D721Med (cell line): ENCODE measurements at regions not wholly inside any gene's neighbourhood (a gene's known extent, or its start where the extent isn't known, plus 50 kb on each side); places are given as distances from the start of the nearest gene placed in this dataset.

Source experiments
- DNase-seq: peaks from one replicate; pipeline ENCODE4 v3.0.0; 2011; ENCODE audit warnings: low spot score; ENCODE audit not compliant: insufficient read length
- FAIRE-seq: peaks from 2 replicates; lab custom pipeline; 2011; peaks lifted over from hg19 to GRCh38; lab: Jason Lieb, UNC
- TF ChIP-seq, protein P1 (sequence below): IDR thresholded peaks from 2 replicates; pipeline ENCODE4 v1.5.1; 2012; ENCODE audit warnings: mild to moderate bottlenecking, control low read depth; ENCODE audit not compliant: insufficient read depth; ENCODE audit errors: missing control alignments

DNA sequence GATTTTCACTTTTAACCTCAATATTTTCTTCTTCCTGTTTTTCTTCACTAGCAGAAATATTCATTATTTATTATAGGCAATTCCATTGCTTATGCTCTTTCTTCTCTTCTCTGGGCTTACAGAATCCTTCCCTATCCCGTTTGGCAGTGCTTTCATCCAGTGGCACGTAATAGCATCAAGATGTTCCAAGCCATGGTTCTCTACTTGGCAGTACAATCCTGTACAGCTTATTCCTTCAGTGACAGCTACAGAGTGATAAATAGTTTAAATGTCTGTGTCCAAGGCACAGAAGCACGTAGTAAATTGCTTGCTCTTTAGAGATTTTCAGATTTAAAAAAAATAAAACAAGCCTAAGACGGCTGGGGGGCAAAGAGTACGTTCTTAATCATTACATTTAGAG lies 1964.3 kb downstream of the SUCLG1 start:
- DNase-seq = no peak
- TF ChIP-seq, protein P1, sequence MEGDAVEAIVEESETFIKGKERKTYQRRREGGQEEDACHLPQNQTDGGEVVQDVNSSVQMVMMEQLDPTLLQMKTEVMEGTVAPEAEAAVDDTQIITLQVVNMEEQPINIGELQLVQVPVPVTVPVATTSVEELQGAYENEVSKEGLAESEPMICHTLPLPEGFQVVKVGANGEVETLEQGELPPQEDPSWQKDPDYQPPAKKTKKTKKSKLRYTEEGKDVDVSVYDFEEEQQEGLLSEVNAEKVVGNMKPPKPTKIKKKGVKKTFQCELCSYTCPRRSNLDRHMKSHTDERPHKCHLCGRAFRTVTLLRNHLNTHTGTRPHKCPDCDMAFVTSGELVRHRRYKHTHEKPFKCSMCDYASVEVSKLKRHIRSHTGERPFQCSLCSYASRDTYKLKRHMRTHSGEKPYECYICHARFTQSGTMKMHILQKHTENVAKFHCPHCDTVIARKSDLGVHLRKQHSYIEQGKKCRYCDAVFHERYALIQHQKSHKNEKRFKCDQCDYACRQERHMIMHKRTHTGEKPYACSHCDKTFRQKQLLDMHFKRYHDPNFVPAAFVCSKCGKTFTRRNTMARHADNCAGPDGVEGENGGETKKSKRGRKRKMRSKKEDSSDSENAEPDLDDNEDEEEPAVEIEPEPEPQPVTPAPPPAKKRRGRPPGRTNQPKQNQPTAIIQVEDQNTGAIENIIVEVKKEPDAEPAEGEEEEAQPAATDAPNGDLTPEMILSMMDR = no peak
- no peak for FAIRE-seq

DNA sequence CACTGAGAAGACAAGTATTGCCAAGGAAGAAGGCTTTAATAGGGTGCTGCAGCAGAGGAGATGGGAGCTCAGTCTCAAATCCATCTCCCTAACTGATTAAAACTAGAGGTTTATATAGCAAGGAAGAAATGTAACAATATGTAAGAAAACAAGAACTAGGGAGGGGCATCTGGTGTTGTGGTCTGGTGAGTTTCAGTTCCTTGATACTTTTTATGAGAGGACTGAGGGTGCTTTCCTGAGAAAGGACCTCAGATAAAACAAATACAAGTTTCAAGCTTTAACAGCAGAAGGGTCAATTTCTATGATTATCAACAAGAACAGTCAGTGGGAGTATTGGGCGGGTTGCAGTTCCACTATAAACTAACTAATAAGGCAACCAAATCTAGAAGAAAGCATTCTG lies 1967.5 kb downstream of the SUCLG1 start:
- TF ChIP-seq, protein P1 = no peak
- DNase-seq = no peak
- no peak for FAIRE-seq

DNA sequence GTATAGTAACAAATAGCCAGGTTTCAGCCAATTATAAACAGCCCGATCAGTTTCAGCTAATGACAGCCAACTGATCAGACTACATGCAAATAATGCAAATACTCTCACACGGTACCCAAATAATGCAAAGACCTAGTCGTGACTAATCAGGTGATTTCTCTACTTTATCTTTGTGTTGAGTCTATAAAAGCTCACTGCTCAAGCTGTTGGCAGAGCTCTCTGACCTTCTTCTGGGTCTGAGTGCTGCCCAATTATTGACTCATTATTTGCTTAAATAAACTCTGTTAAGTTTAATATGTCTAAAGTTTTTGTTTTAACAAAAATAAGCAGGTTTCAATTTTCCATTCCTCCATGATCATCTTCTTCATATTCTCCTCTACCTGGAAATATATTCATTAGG lies 1971.7 kb downstream of the SUCLG1 start:
- FAIRE-seq (no peak), DNase-seq (no peak)
- TF ChIP-seq, protein P1 = no peak

DNA sequence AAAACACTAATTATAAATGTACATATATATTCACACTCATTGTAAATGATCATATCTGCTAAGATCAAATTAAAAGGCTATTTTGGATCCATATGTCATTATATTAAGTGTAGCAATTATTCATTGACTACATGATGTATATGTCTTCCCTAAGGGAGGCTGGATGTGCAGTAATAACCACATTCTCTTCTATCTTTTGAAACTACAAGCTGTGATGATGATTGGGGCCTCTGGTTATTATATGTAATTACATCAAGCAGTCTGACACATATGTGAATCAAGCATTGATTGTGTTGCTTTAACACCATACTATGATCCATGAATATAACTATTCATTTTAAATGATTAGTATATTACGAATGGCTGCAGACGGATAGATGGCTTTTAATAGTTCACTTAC lies 1973.4 kb downstream of the SUCLG1 start:
- FAIRE-seq (no peak), DNase-seq (no peak)
- TF ChIP-seq, protein P1 = no peak

DNA sequence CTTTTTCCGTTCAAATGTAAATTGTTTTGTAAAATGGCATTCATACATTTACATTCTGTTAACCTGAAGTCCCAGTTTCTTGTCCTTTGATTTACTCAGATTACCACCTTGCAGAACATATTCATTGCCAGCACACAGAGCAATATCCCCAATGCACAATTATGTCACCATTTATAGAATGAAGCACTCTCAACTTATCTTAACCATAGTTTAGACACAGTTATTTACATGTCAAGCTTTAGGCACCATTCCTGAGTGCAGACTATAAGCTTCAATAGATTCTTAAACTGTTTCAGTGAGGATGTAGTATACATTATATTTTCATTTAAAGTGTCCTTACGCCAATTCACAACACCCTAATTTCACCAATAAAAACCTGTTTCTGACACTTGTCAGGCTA lies 1977.9 kb downstream of the SUCLG1 start:
- no peak for FAIRE-seq
- DNase-seq = no peak
- TF ChIP-seq, protein P1 = no peak

DNA sequence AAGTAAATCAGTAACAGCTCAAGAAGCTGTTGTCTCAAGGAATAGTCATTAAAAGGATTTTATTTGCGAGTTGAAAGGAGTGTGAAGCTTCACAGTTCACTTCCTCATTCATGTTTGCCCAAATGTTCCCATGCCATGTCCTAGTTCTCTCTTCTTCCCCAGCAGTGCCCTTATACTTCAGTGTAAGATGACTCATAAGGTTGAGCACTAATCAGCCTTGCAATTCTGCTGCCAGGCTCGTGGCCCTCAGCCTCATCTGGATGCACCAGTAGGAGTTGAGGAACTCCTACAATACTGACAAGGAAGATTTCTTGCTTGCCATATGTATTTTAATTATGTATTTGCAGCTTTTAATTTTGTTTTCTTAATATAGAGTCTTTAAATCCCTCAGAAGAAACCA lies 1980.4 kb downstream of the SUCLG1 start:
- FAIRE-seq (no peak), DNase-seq (no peak)
- TF ChIP-seq, protein P1 = no peak

DNA sequence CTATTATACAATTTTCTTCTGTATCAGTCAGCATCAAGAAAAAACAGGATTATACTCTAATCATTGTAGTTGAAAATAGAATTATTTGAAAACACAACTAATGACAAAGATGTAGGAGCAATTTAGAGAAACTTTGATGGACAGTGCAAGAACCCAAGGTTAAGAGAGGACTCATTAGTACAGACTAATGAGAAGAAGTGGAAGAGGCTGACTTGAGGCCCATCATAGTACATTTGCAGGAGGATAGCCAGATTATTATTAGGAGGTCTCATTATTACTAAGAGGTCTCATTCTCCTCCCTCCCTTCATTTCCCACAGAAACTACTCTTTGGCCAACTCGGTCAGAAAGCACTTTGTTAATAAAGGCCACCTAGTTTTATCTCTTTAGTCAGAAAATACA lies 1983.0 kb downstream of the SUCLG1 start:
- TF ChIP-seq, protein P1 = no peak
- FAIRE-seq = no peak

More for the DNA sequence above, 1983.0 kb downstream of the SUCLG1 start:
- DNase-seq = no peak
